EL (cell line): ENCODE measurements at regions not wholly inside any gene's neighbourhood (a gene's known extent, or its start where the extent isn't known, plus 50 kb on each side); places are given as distances from the start of the nearest gene placed in this dataset.

Source experiments
- DNase-seq: peaks from one replicate; pipeline ENCODE4 v3.0.0-alpha.2; 2016

GRCh38 chr10:69684020-69684980 is 54.3 kb downstream of the FAM241B start:
- DNase-seq: peak; percentile 18

DNA sequence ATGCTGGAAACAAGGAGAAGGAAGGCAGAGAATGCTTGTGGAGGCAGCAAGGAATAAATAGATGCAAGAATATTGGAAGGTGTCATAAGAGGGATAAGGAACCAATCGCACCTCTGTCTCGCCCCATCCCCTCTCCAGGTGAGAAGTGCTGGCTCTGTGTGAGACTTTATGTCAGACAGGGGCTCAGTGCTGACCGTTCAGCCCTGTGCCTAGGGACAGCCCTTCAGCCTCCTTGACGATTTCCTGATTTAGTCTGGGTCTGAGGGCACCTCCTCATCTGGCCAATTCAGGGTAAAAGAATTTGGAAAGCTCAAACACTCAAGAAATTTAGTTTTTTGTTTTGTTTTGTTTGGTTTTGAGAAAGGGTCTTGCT is 54.9 kb downstream of the FAM241B start:
- no peak for DNase-seq

- no peak for DNase-seq
Observed at GRCh38 chr10:69685426-69685801, 55.4 kb downstream of the FAM241B start.

GRCh38 chr10:69685802-69686585 is 55.9 kb downstream of the FAM241B start:
- DNase-seq: peak; percentile 68

DNA sequence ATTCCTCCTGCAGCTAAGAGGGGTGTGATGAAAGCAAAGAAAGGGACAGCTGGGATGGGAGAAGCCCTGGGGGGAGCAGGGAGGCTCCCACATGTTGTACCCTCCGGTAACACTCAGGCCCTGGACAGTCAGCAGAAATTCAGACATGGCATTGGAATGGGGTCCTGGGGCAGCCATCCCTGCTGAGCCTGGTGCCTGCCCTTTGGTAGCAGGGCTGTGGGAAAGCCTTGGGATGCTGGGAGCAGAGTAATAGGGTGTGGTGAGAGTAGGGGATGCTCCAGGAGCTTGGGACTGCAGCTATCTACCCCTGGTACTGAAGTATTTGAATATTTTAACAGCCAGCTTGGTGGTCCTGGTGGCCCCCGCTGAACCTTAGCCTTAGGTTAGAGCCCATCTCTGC is 56.8 kb downstream of the FAM241B start:
- no peak for DNase-seq

- DNase-seq: no peak
Observed at GRCh38 chr10:69687426-69687825, 57.4 kb downstream of the FAM241B start.

DNA sequence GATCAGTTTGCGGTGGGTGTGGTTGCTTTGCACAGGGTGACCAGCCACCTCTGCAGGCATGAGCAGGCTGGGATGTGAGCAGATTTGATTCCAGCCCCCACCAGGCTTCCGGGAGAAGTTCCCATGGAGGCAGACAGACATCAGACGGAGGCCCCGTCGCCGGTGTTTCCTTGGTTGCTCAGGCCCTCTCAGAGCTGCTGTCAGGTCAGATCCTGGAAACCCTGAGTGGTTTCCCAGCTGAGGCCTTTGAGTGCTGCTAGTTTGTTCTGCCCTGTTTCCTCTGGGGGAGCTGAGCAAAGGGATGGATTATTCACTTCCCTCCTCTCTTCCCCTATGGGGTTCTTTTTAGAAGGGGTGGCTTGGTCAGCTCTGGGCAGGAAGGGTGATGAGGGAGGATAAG is 62.2 kb downstream of the FAM241B start:
- no peak for DNase-seq

DNA sequence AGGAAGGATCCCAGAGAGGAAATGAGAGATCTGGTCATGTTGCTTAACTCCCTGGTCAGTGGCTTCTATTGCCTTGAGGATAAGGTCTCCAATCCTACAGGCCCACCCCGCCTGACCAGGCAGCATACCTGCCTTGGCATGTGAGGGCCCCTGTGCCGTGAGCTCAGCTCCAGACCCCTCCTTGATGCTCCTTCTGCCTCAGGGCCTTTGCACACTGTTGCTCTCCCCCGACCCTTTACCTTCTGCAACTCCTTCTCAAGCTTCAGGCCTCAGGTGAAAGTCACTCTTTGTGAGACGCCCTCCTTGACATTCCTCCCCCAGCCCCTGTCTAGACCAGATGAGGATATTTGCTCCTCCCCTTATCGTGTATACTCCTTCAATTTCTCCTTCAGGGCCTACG is 62.8 kb downstream of the FAM241B start:
- DNase-seq: no peak

GRCh38 chr10:69693886-69694285 is 63.8 kb downstream of the FAM241B start:
- DNase-seq: no peak

- peak; percentile 91 for DNase-seq
Observed at GRCh38 chr10:69696073-69696731, 66.2 kb downstream of the FAM241B start.

GRCh38 chr10:69697006-69697405 is 67.0 kb downstream of the FAM241B start:
- DNase-seq: no peak

GRCh38 chr10:69703256-69703655 is 73.2 kb downstream of the FAM241B start:
- peak; percentile 33 for DNase-seq

DNA sequence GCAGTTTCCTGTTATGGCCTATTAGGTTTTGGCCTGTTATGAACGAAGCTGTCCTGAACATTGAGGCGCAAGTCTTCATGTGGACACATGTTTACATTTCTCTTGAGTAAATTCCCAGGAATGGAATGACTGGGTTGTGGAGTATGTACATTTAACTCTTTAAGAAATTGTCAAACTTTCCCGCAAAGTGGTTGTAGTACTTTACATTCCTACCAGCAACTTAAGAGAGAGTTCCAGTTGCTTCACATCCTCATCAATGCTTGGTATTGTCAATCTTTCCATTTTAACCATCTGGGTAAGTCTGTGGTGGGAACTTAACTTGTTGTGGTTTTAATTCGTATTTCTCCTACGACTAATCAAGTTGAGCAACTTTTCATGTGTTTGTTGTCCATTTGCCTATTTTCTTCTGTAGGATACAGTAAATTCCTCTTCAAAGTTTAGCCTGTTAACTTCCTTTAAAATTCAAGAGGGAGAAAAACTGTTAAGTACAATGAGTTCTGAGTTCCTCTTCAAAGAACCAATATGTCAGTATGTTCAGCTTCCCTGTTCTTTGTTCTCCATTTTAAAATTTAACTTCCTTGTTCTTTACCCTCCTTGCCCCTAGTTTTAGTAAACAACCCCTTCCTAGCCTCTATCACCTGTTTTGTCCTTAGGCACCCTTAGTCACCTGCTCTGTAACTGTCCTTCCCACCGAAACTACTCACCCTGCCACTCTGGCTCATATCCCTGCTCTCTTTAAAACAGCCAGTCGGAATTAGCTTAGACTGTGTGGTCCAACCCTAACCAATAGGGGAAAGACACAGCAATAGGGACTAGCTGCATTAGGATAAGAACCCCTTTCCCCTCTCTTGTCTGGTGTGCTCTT is 74.0 kb downstream of the FAM241B start:
- peak; percentile 93 for DNase-seq

- no peak for DNase-seq
Observed at GRCh38 chr10:69709366-69709941, 79.4 kb downstream of the FAM241B start.

DNA sequence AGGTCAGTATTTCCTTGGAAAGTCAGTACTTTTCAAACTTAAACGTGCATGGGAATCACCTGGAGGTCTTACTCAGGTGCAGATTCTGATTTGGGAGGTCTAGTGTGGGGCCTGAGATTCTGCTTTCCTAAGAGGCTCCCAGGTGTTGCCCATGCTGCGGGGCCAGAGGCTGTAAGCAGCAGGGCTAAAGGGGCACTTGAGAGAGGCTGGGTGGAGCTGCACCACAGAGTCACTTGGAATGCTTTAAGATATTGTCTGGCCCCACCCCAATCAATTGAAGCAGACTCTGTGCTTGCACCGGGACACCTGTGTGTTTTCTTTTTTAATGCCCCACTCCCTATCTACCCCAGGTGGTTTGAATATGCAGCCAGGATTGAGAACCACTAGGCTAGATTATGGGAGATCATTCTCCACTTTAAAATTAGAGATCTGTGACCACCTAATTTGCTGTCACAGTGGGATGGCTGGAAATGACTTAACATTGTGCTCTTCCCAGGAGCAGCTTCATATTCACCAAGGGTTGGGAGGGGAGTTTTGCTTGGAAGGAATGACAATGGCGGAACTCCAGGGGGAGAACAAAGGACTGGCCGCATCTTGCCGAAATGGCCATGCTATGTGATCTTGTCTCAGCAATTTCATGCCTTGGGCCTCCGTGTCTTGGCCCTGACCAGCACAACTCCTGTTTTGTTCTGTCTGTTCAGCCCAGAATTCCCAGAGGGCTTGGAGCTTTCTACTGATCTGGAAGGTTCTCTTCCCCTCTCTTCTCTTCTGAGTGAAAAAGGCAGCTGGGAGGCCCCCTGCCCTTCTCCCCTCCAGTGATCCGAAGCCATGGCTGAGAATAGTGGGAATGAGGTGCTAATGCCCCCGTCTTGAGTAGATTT is 80.2 kb downstream of the FAM241B start:
- DNase-seq: no peak

DNA sequence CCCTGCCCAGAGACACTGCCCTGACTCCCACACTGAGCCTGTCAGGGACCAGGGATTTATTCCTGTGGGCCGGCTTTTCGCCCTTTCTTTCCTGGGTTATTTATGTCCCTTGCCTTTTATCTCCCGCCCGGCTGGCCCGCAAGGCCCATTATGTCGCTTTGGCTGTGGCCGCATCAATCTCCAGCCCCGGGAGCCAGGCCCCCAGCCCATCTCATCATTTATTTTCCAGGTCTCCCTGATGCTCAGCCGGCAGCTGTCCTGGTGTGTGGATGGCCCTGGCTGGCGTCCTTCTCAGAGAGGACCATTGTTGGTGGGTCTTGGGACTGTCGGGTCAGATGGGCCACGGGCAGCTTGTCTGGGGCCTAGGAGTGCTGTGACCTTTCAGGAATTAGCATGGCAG is 82.3 kb downstream of the FAM241B start:
- DNase-seq: no peak

- DNase-seq: no peak
Observed at GRCh38 chr10:69714572-69714971, 84.5 kb downstream of the FAM241B start.

DNA sequence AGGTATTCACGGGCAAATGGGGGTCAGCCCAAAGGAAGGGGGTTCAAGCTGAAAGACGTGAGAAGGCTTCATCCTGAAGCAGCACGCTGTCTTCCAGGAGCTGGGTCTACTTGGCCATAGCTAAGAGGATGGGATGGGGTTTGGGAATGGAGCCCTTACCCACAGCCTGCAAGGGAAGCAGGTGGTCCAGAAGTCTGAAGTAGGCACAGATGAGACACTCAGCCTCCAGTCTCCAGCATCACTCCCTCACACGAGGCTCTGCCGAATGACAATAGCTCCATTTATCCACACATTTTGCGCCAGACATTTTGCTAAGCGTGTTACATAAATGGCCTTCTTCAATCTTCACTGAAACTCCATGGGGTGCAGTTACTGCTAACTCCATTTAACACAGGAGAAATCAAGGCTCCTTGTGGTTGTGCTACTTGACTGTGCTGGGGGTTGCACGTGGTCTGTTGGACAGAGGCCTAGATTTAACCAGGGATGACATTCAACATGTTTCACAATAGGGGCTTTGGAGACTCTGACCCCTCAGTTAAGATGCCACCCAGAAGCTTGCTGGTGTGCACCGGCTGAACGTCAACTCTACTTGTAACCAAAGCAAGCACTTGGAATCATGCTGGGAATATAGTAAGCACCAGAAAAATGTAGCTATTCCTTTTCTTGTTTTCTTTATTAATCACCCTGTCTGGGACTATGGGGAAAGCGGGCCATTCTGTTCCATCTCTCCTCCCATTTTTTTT is 85.3 kb downstream of the FAM241B start:
- DNase-seq: peak; percentile 47

- DNase-seq: no peak
Observed at GRCh38 chr10:69715899-69716606, 85.7 kb upstream of the COL13A1 start.
